GM18870 (cell line): ENCODE measurements at regions not wholly inside any gene's neighbourhood (a gene's known extent, or its start where the extent isn't known, plus 50 kb on each side); places are given as distances from the start of the nearest gene placed in this dataset.

Source experiments
- ATAC-seq: cut with Tn5 transposase; IDR thresholded peaks from one replicate; pipeline ENCODE4 v1.9.1; 2021; ENCODE audit warnings: moderate library complexity; ENCODE audit not compliant: unreplicated experiment

DNA sequence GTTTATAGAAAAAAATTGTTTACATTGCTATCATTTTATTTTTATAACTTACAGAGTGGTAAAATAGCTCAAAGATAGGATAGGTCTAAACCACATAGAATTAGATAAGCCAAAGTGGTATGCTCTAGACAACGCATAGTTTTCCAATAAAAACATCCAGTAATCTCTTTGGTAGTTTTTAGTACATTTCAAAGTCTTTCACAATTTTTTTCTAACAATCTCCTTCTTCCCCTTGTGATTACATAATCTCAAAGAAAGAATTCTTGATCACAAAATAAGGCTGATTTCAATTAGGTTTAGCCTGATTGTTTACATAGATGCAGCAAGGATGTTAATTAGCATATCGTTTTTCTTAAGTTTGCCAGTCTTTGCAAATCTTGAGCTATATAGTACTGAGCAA lies 460.0 kb downstream of the FUT8 start:
- no peak for ATAC-seq

DNA sequence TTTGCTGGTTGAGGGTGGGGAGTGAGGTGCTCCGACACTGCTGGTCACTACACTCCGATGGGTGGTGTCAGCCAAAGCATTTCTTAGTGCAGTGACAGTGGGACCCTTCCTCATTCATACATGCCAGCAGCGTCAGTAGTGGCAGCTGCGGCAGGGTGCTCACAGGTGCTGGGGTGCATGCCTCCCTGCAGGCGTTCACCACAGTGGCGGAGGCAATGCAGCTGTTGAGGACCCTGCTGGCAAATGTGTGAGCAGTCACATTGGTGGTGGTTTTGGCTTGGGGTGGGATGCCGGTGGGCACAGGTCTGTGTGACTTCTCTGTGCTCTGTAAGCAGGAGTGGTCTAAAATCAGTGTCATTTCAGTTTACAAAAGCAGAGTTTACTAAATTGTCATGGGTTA lies 464.6 kb downstream of the FUT8 start:
- ATAC-seq, result no peak

DNA sequence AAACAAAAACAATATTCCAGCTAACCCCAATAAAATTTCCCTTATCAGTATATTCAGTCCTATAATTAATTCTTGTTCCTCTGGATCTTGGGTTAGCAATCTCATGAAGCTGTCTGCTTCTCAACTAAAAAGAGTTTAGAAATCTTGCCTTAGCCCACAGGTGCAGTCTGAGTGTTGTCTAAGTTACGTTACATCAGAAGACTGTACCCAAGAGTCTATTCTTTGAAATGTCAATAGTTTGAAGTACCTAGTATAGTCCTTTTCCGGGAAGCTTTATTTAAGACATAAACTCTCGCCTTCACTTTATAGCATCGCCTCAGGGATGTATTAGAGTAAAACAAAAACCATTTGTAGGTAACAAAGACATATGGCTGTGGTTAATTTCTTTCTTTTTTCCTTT lies 465.1 kb downstream of the FUT8 start:
- no peak for ATAC-seq

DNA sequence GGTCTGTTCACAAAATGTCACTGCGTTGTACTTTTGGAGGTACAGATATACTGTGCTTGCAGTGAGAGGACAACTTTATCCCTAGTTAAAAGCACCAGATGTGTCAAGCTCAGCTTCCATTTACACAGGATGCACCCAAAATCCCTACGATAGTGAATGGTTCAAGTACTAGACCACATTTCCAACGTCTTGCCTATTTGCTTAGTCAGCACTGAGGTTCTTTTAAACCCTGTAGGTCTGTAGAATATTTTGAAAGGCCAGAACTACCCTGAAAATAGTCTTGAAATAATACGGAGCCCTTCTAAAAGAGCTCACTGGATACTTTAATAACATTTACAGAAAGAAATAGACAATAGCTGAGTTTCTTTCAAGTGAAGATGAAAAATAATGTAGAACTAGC lies 466.1 kb downstream of the FUT8 start:
- no peak for ATAC-seq

DNA sequence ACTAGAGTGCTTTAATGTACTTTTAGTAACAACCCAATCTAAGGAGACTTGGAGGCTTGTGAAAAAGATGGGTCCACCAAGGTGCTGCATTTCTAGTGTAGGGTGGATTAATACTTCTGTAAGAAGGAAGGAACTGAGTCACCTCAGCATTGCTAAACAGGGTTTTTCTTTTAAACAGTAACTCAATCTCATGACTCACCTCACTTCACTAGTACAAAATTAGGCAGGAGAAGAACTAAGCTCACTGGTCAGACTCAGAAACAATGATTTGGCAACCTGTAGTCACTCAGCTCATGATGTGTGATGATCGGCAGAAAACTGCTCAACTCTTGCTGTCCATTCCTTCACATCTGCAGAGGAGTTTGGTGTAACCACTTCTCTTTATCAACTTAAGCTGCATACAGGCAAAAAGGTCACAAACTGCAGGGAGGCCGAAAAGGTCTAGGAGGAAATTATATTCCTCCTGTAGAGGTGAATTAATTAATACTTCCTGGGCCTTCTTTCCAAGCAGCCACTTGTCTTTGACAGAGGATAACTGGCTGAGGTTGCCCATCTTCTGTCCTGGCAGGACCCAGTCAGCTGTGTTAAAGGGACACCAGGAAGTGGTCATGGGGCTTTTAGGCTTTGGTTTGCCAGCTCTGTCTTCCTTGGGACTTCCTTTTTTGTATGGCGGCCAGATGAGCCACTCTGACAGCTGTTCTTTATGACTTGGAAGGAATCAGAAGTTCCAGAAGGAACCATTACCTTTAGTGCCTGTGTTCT lies 466.9 kb downstream of the FUT8 start:
- ATAC-seq, result no peak

DNA sequence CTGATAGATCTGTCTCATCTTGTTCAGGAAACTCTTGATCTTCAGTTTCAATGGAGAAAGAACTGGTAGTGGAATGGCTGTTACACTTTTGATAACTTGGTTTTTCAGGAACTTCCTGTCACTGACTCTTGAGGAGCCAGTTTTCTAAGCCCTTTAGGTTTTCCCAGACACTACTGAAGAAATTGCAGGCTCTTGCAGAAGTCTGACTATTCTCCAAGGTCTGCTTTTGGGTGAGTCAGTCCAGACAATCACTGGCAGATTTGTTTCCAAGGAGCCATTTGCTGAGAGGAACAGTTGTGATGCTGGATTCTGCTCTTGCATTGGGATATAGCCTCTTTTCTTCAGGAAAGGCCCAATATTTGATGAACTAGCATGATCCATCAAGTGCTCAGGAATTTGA lies 468.0 kb downstream of the FUT8 start:
- ATAC-seq, result no peak

DNA sequence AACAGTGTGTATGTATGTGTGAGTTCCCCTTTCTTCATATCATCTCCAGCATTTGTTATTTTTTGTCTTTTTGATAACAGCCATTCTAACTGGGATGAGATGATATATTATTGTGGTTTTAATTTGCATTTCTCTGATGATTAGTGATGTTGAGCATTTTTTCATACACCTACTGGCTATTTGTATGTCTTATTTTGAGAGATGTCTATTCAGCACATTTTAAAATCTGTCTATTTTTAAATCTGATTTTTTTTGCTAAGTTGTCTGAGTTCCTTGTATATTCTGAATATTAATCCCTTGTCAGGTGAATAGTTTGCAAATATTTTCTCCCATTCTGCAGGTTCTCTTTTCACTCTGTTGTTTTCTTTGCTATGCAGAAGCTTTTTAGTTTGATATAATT lies 469.1 kb downstream of the FUT8 start:
- ATAC-seq, result no peak

DNA sequence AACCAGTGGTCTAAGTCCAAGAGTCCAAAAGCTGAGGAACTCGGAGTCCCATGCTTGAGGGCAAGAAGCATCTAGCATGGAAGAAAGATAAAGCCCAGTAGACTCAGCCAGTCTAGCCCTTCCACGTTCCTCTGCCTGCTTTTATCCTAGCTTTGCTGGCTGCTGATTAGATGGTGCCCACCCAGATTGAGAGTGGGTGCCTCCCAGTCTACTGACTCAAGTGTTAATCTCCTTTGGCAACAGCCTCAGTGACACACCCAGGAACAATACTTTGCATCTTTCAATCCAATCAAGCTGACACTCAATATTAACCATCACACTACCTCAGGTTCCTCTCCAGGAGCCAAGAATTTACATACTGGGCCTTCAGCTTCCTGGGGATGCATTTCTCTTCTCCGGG lies 476.1 kb downstream of the FUT8 start:
- ATAC-seq, result no peak

DNA sequence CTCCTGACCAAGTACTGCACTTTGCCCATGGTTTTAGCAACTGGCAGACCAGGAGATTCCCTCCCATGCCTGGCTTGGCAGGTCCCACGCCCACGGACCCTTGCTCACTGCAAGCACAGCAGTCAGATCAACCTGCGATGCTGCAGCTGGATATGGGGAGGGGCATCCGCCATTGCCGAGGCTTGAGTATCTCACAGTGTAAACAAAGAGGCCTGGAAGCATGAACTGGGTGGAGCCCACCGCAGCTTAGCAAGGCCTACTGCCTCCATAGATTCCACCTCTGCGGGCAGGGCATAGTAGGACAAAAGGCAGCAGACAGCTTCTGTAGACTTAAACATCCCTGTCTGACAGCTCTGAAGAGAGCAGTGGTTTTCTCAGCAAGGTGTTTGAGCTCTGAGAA lies 479.8 kb downstream of the FUT8 start:
- no peak for ATAC-seq

DNA sequence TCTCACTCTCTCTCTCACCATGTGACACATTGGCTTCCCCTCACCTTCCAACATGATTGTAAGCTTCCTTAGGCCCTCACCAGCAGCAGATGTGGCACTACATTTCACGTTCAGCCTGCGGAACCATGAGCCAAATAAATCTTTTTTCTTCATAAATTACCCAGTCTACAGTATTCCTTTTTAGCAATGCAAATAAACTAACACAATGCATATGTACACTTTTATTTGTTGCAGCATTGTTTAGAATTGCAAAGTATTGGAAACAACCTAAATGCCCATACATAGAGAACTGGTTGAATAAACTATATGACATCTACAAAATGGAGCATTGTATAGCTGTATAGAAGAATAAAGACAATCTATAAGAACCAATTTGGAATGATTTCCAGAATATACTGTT lies 487.6 kb downstream of the FUT8 start:
- no peak for ATAC-seq

DNA sequence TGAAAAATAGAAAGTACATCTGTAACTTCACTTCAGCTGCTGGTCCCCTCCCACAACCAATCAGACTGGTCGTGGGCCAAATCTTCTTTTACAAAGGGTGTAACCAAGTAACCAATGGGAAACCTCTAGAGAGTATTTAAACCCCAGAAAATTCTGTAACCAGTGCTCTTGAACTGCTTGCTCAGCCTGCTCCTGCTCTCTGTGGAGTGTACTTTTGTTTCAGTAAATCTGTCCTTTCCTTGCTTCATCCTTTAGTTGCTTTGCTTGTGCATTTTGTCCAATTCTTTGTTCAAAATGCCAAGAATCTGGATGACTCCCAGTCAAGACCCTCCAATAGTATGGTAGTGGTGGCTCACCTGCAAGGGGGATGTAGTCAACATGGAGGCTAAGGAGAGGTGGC lies 489.1 kb downstream of the FUT8 start:
- ATAC-seq, result no peak

DNA sequence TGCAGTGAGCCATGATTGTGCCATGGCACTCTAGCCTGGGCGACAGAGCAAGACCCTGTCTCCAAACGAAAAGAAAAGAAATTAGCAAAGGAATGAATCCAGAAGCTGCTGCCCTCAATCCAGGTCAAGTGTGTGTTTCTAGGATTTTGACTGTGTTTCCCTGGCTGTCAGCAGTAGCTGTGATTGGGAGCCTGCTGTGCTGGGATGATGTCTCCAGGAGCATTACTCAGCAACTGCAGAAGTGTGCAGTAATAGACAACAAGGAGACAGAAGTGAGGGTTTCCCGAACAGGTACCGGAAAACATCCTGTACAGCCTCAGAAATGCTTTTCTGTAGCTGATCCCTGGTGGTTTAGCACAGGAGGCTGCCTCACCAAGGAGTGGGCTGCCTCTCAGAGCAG lies 492.5 kb downstream of the FUT8 start:
- no peak for ATAC-seq

DNA sequence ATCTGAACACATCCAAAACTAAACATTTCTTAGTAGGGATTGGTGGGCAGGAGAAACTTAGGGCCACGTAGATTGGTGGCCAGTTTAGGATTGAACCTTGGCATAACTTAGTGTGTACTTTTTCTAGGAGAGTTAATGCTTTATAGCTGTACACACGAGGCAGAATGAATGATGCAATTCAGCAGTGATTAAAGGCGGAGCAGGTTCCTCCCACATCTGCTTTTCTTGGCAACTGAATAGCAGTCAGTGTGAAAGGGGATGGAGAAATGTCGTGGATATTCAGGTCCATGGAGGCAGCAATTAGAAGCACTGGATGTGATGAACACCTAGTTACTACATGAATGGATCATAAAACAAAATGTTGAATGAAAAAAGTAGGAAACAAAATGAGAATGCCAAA lies 493.8 kb downstream of the FUT8 start:
- no peak for ATAC-seq

DNA sequence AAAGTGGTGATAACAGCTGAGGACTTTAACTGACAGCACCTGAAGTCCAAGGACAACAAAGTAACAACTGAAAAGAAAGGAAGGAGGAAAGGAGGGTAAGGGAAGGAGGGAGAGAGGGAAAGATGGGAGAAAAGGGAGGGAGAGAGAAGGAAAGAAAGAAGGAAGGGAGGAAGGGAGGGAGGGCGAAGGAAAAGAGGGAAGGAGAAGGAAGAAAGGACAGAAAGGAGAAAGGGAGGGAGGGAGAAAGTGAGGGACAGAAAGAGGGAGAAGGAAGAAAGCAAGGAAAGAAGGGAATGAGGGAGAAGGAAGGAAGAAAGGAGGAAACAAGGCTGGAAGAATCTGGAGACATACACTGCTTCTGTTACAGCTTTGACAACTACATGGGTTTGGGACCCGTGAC lies 494.4 kb downstream of the FUT8 start:
- no peak for ATAC-seq

DNA sequence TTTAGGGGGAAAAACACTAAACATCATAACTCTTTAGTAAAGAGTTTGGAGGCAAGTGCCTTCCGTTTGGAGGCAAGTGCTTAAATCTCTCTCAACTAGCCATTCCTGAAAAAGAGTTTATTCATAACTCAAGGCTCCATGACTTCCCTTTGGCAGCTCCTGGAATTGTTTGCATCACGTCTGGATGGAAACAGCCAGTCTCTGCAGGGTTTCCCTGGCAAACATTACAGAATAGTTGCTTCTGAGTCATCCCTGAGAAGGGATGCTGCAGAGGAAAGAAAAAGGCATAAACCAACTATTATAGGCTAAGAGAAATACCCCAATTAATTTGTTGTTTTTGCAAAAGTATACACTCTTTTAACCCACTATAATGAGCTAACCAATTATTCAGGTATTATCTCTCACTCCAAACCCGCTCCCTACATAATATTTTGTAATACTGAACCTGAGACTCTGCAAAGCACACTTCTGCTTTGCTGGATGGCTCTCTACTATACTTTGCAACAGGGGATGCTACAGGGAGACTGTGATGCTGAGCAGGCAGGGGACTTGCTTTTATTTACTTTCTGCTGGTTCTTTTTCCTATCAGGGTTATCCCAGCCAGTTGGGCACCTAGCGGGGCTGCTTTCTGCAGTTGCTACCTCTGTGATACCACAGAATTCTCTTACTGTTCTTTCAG lies 497.7 kb downstream of the FUT8 start:
- ATAC-seq, result no peak

DNA sequence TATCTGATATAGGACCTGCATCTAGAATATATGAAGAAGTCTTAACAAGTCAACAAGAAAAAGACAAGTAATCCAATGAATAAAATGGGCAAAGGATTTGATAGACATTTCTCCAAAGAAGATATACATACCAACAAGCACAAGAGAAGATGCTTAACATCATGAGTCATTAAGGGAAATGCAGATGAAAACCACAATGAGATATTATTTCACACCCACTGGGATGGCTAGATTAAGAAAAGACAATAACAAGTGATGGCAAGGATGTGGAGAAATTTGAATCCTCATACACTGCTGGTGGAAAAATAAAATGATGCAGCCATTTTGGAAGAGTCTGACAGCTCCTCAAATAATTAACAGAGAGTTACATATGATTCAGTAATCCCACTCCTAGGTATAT lies 502.6 kb downstream of the FUT8 start:
- no peak for ATAC-seq

DNA sequence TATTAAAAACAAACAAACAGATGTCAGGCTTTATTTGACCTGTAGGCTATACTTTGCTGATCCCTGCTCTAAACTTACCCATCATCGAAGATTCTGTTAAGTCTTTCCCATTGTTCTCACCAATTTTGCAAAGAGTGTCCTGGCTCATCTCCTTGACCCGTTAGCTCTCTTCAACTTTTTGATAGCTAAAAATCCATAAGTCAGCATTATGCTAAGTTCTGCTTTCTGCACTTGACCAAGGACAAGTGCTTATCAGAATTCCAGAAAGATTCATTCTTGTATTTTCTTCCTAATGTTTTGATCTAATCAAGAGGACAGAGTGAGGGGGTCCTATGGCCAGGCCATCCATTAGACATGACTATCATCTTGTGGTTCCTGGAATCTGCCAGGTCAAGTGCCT lies 503.5 kb downstream of the FUT8 start:
- ATAC-seq, result no peak

DNA sequence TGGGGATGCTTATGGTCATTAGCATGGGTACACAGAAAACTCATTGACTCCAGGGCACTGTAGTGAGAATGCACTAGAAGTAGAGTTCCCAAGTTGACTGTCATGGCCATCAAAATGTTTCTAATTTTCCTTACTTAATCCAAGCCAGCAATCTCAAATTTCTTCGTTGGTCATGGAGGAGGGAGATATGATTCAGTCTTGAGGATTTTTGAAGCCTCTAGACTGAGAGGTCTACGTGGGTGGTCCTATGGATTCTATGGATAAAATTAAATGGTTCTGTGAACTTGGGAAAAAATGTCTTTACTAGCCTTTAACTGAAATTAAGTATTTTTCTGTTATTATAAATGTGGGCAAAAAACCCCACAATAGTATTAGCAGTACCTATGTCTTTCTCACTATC lies 508.5 kb downstream of the FUT8 start:
- ATAC-seq, result no peak

DNA sequence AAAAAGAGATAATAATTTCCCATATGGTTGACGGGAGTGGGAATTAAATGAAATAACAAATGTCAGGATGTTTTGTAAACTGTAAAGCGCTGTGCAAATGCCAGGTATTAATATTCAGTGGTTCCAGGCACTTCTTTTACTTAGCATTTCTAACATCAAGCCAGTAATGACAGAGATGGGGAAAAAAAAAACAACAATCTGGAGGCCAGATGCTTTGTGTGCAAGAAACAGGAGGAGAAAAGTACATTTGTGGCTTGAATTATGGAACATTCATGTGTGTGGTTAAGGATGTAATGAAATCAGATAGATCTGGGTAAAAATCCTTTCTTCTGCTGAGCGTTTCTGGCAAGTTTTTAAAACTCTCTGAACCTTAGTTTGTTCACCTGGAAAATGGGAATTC lies 509.6 kb downstream of the FUT8 start:
- ATAC-seq, result no peak

DNA sequence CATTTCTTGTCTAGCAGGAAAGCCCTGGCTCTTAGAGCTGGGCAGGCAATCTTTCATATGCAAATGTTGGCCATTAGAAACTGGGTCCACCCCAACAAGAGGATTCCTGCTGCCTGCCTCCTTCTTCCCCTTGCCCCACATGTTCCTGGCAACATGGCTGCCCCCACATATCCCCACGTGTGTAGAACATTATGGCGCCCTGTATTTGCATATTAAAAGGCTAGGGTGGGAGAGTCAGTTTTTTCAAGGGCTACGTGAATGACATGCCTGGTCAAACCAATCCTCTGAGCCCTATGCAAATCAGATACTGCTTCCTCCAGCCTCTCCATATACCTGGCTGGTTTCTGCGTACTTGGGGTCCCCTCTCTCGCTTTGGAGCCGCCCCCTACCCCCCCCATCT lies 514.0 kb downstream of the FUT8 start:
- ATAC-seq, result no peak

DNA sequence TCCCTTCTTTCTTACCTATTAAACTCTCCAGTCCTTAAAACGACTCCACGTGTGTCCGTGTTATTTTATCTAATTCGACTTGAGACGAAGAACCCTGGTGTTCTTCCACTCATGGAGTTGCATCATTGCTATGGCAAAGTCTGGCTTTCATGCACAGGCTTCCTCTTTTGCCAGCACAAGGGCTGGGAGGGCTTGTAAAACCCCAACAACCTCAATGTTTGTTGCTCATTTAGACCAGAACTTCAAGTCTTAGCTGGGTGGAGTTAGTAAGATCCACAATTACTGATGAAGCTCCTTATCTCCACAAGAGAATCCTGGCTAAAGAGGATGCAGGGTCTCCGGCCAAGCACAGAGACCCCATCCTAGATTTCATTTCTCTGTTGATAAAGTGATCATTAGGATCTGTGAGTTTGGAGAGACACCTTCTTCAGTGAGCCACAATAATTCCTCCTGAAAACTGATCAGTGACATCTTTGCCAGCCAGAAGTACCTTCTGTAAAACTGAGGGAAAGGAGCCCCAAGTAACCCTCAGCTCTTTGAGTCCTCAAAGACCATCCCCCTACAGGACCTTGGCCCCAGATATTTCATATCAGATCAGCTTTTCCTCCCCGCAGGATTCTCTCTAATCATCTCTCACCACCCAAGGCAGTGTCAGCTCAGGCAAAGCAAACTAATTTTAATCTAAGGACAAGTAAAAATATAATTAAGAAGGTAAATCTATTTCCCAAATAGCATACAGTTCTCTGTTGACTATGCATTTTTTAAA lies 514.6 kb downstream of the FUT8 start:
- ATAC-seq, result no peak

DNA sequence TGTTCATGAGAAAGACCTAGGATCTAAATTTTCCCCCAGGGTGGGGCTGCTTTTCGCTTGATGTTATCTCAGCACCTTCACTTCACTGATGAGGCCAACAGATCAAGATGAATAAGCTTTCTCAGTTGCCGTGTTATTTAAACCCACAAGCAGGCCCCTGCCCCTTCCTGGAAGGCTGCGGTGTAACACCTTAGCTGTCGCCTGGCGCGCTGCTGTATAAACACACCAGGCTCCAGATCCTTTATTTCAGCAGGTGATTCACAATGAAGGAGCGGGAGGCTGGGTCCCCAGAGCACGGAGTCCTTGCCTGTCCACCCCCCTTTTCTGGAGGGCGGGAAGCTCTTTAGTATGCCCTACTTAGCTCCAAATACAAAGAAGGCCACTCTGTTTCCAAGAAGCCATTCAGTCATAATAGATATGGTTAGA lies 515.4 kb downstream of the FUT8 start:
- no peak for ATAC-seq
